ENCODE measurements at regions not wholly inside any gene's neighbourhood (a gene's known extent, or its start where the extent isn't known, plus 50 kb on each side); places are given as distances from the start of the nearest gene placed in this dataset.

GRCh38 chr9:78898234-78898633 lies 601.3 kb downstream of the PSAT1 start:
- DNase-seq: no peak
- Histone ChIP-seq H3K27me3 (replicated peaks in 1 of 2; ENCODE audit: control insufficient read depth in 2 of 2, extremely low read depth in 1 of 2, insufficient read depth in 2 of 2, low read length in 1 of 2) (no peaks in the 10 kb centered on the region), H3K4me3 (ENCODE audit: control insufficient read depth in 1 of 2, extremely low read depth in 1 of 2, low read length in 1 of 2) (no peak overlapping the region), H3K4me1 (ENCODE audit: control insufficient read depth in 1 of 2, extremely low read depth in 1 of 2, insufficient read depth in 2 of 2, low read length in 2 of 2) (no peaks in the 10 kb centered on the region), H3K36me3 (ENCODE audit: control insufficient read depth in 2 of 2, extremely low read depth in 1 of 2, insufficient read depth in 1 of 2, low read length in 1 of 2) (no peaks in the 10 kb centered on the region), H3K27ac (ENCODE audit: low read length) (no peak overlapping the region), H3K9me3 (no peaks in the 10 kb centered on the region)
- H3K9me3 Mint-ChIP-seq: no peaks in the 10 kb centered on the region
- CTCF ChIA-PET: no interaction called here
- no peaks in the 10 kb centered on the region for H3K4me1 Mint-ChIP-seq
- H3K27ac Mint-ChIP-seq: no peak overlapping the region
- H3K27me3 Mint-ChIP-seq: no peaks in the 10 kb centered on the region
- H3K4me3 Mint-ChIP-seq: no peak overlapping the region
- no peak for ATAC-seq (replicated peaks in 1 of 4)
- no peaks in the 10 kb centered on the region for H3K36me3 Mint-ChIP-seq
- WGBS (ENCODE audit: insufficient coverage): no CpG with 5 or more reads among the region's 1 CpG
- POLR2A ChIA-PET: no interaction called here

GRCh38 chr9:78899006-78899405 lies 602.1 kb downstream of the PSAT1 start:
- Histone ChIP-seq H3K9me3 (no peaks in the 10 kb centered on the region), H3K27me3 (replicated peaks in 1 of 2; ENCODE audit: control insufficient read depth in 2 of 2, extremely low read depth in 1 of 2, insufficient read depth in 2 of 2, low read length in 1 of 2) (no peaks in the 10 kb centered on the region), H3K4me3 (ENCODE audit: control insufficient read depth in 1 of 2, extremely low read depth in 1 of 2, low read length in 1 of 2) (no peak overlapping the region), H3K4me1 (ENCODE audit: control insufficient read depth in 1 of 2, extremely low read depth in 1 of 2, insufficient read depth in 2 of 2, low read length in 2 of 2) (no peaks in the 10 kb centered on the region), H3K36me3 (ENCODE audit: control insufficient read depth in 2 of 2, extremely low read depth in 1 of 2, insufficient read depth in 1 of 2, low read length in 1 of 2) (no peaks in the 10 kb centered on the region), H3K27ac (ENCODE audit: low read length) (no peak overlapping the region)
- CTCF ChIA-PET: no interaction called here
- Mint-ChIP-seq H3K36me3 (no peaks in the 10 kb centered on the region), H3K4me3 (no peak overlapping the region), H3K9me3 (peaks cover 0 to 3% (median 0%) of the 10 kb centered on the region in 3 donors), H3K27ac (no peak overlapping the region), H3K27me3 (no peaks in the 10 kb centered on the region), H3K4me1 (no peaks in the 10 kb centered on the region)
- POLR2A ChIA-PET: no interaction called here
- DNase-seq: no peak
- WGBS (ENCODE audit: insufficient coverage): 78% methylated on average over 3 of the region's 6 CpGs
- no peak for ATAC-seq (replicated peaks in 1 of 4)

GRCh38 chr9:78900500-78900899 lies 603.6 kb downstream of the PSAT1 start:
- WGBS (ENCODE audit: insufficient coverage): no CpG with 5 or more reads among the region's 1 CpG
- DNase-seq (no peak), ATAC-seq (replicated peaks in 1 of 4) (no peak)
- H3K27ac ChIP-seq (ENCODE audit: low read length): no peak overlapping the region
- no peaks in the 10 kb centered on the region for H3K9me3 ChIP-seq
- H3K4me3 Mint-ChIP-seq: no peak overlapping the region
- no peaks in the 10 kb centered on the region for H3K4me1 Mint-ChIP-seq
- no peaks in the 10 kb centered on the region for H3K36me3 Mint-ChIP-seq
- POLR2A ChIA-PET: no interaction called here
- H3K4me1 ChIP-seq (ENCODE audit: control insufficient read depth in 1 of 2, extremely low read depth in 1 of 2, insufficient read depth in 2 of 2, low read length in 2 of 2): no peaks in the 10 kb centered on the region
- H3K9me3 Mint-ChIP-seq: peaks cover 0 to 5% (median 0%) of the 10 kb centered on the region in 3 donors
- CTCF ChIA-PET: no interaction called here
- H3K27me3 Mint-ChIP-seq: no peaks in the 10 kb centered on the region
- H3K4me3 ChIP-seq (ENCODE audit: control insufficient read depth in 1 of 2, extremely low read depth in 1 of 2, low read length in 1 of 2): no peak overlapping the region
- no peak overlapping the region for H3K27ac Mint-ChIP-seq
- no peaks in the 10 kb centered on the region for H3K27me3 ChIP-seq (replicated peaks in 1 of 2; ENCODE audit: control insufficient read depth in 2 of 2, extremely low read depth in 1 of 2, insufficient read depth in 2 of 2, low read length in 1 of 2)
- no peaks in the 10 kb centered on the region for H3K36me3 ChIP-seq (ENCODE audit: control insufficient read depth in 2 of 2, extremely low read depth in 1 of 2, insufficient read depth in 1 of 2, low read length in 1 of 2)

GRCh38 chr9:78902051-78902450 lies 605.1 kb downstream of the PSAT1 start:
- Mint-ChIP-seq H3K4me1 (no peaks in the 10 kb centered on the region), H3K9me3 (peaks cover 0 to 5% (median 0%) of the 10 kb centered on the region in 3 donors), H3K4me3 (no peak overlapping the region), H3K36me3 (no peaks in the 10 kb centered on the region), H3K27me3 (no peaks in the 10 kb centered on the region), H3K27ac (no peak overlapping the region)
- ChIA-PET POLR2A (no interaction called here), CTCF (no interaction called here)
- no peak overlapping the region for H3K4me3 ChIP-seq (ENCODE audit: control insufficient read depth in 1 of 2, extremely low read depth in 1 of 2, low read length in 1 of 2)
- no peaks in the 10 kb centered on the region for H3K36me3 ChIP-seq (ENCODE audit: control insufficient read depth in 2 of 2, extremely low read depth in 1 of 2, insufficient read depth in 1 of 2, low read length in 1 of 2)
- no peaks in the 10 kb centered on the region for H3K4me1 ChIP-seq (ENCODE audit: control insufficient read depth in 1 of 2, extremely low read depth in 1 of 2, insufficient read depth in 2 of 2, low read length in 2 of 2)
- no peak overlapping the region for H3K27ac ChIP-seq (ENCODE audit: low read length)
- H3K27me3 ChIP-seq (replicated peaks in 1 of 2; ENCODE audit: control insufficient read depth in 2 of 2, extremely low read depth in 1 of 2, insufficient read depth in 2 of 2, low read length in 1 of 2): no peaks in the 10 kb centered on the region
- WGBS (ENCODE audit: insufficient coverage): no CpG with 5 or more reads among the region's 2 CpGs
- DNase-seq: no peak
- H3K9me3 ChIP-seq: no peaks in the 10 kb centered on the region
- ATAC-seq (replicated peaks in 1 of 4): no peak

GRCh38 chr9:78903581-78903980 lies 606.7 kb downstream of the PSAT1 start:
- Histone ChIP-seq H3K27me3 (replicated peaks in 1 of 2; ENCODE audit: control insufficient read depth in 2 of 2, extremely low read depth in 1 of 2, insufficient read depth in 2 of 2, low read length in 1 of 2) (no peaks in the 10 kb centered on the region), H3K9me3 (no peaks in the 10 kb centered on the region), H3K27ac (ENCODE audit: low read length) (no peak overlapping the region), H3K4me1 (ENCODE audit: control insufficient read depth in 1 of 2, extremely low read depth in 1 of 2, insufficient read depth in 2 of 2, low read length in 2 of 2) (no peaks in the 10 kb centered on the region), H3K36me3 (ENCODE audit: control insufficient read depth in 2 of 2, extremely low read depth in 1 of 2, insufficient read depth in 1 of 2, low read length in 1 of 2) (no peaks in the 10 kb centered on the region), H3K4me3 (ENCODE audit: control insufficient read depth in 1 of 2, extremely low read depth in 1 of 2, low read length in 1 of 2) (no peak overlapping the region)
- Mint-ChIP-seq H3K4me3 (no peak overlapping the region), H3K4me1 (no peaks in the 10 kb centered on the region), H3K9me3 (peaks cover 0 to 8% (median 2%) of the 10 kb centered on the region in 3 donors), H3K27ac (no peak overlapping the region), H3K36me3 (no peaks in the 10 kb centered on the region), H3K27me3 (no peaks in the 10 kb centered on the region)
- POLR2A ChIA-PET: no interaction called here
- no peak for ATAC-seq (replicated peaks in 1 of 4)
- no peak for DNase-seq
- CTCF ChIA-PET: no interaction called here

- H3K27ac ChIP-seq (ENCODE audit: low read length): no peak overlapping the region
- H3K36me3 ChIP-seq (ENCODE audit: control insufficient read depth in 2 of 2, extremely low read depth in 1 of 2, insufficient read depth in 1 of 2, low read length in 1 of 2): no peaks in the 10 kb centered on the region
- no peaks in the 10 kb centered on the region for H3K4me1 Mint-ChIP-seq
- peaks cover 2 to 10% (median 4%) of the 10 kb centered on the region in 3 donors for H3K9me3 Mint-ChIP-seq
- no peaks in the 10 kb centered on the region for H3K27me3 ChIP-seq (replicated peaks in 1 of 2; ENCODE audit: control insufficient read depth in 2 of 2, extremely low read depth in 1 of 2, insufficient read depth in 2 of 2, low read length in 1 of 2)
- no peaks in the 10 kb centered on the region for H3K4me1 ChIP-seq (ENCODE audit: control insufficient read depth in 1 of 2, extremely low read depth in 1 of 2, insufficient read depth in 2 of 2, low read length in 2 of 2)
- POLR2A ChIA-PET: interaction anchor here in 1 of 2 donors (0.5 kb wide), 1 partner anchor 931 kb away, joined by 3 read pairs; no protein-coding TSS in a partner anchor
- H3K36me3 Mint-ChIP-seq: no peaks in the 10 kb centered on the region
- no peak overlapping the region for H3K4me3 Mint-ChIP-seq
- no peak overlapping the region for H3K4me3 ChIP-seq (ENCODE audit: control insufficient read depth in 1 of 2, extremely low read depth in 1 of 2, low read length in 1 of 2)
- DNase-seq: no peak
- CTCF ChIA-PET: no interaction called here
- no peaks in the 10 kb centered on the region for H3K9me3 ChIP-seq
- H3K27ac Mint-ChIP-seq: no peak overlapping the region
- no peaks in the 10 kb centered on the region for H3K27me3 Mint-ChIP-seq
- ATAC-seq (replicated peaks in 1 of 4): no peak
Observed at GRCh38 chr9:78904686-78905085, 607.8 kb downstream of the PSAT1 start.

GRCh38 chr9:78905387-78905786 lies 608.5 kb downstream of the PSAT1 start:
- Histone ChIP-seq H3K4me1 (ENCODE audit: control insufficient read depth in 1 of 2, extremely low read depth in 1 of 2, insufficient read depth in 2 of 2, low read length in 2 of 2) (no peaks in the 10 kb centered on the region), H3K27ac (ENCODE audit: low read length) (no peak overlapping the region), H3K27me3 (replicated peaks in 1 of 2; ENCODE audit: control insufficient read depth in 2 of 2, extremely low read depth in 1 of 2, insufficient read depth in 2 of 2, low read length in 1 of 2) (no peaks in the 10 kb centered on the region), H3K4me3 (ENCODE audit: control insufficient read depth in 1 of 2, extremely low read depth in 1 of 2, low read length in 1 of 2) (no peak overlapping the region), H3K9me3 (no peaks in the 10 kb centered on the region), H3K36me3 (ENCODE audit: control insufficient read depth in 2 of 2, extremely low read depth in 1 of 2, insufficient read depth in 1 of 2, low read length in 1 of 2) (no peaks in the 10 kb centered on the region)
- H3K4me1 Mint-ChIP-seq: no peaks in the 10 kb centered on the region
- POLR2A ChIA-PET: no interaction called here
- no peaks in the 10 kb centered on the region for H3K27me3 Mint-ChIP-seq
- no peak for DNase-seq
- H3K27ac Mint-ChIP-seq: no peak overlapping the region
- no peak overlapping the region for H3K4me3 Mint-ChIP-seq
- peaks cover 2 to 10% (median 4%) of the 10 kb centered on the region in 3 donors for H3K9me3 Mint-ChIP-seq
- CTCF ChIA-PET: no interaction called here
- no CpG with 5 or more reads among the region's 1 CpG for WGBS (ENCODE audit: insufficient coverage)
- H3K36me3 Mint-ChIP-seq: no peaks in the 10 kb centered on the region
- ATAC-seq (replicated peaks in 1 of 4): no peak

Data from T-cell (primary cell).